ENCODE measurements at regions not wholly inside any gene's neighbourhood (a gene's known extent, or its start where the extent isn't known, plus 50 kb on each side); places are given as distances from the start of the nearest gene placed in this dataset.

DNA sequence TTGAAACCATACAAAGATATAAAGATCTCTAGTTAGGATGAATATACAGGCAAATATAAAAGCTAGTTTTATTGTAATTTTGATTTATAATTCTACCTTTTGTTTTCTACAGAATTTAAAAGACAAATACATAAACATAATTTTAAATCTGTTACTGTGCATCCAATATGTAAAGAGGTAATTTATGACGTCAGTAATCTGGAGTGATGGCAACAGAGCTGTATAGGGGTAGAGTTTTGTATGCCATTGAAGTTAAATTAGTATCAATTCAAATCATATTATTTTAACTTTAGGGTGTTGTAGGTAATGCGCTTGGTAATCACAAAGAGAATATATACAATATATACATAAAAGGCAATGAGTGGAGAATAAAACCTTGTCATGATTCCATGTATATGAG lies 183.7 kb upstream of the ARHGAP24 start:
- 22% methylated on average over 2 of the region's 2 CpGs for WGBS (ENCODE audit: missing lambda C conversion rate)
- ATAC-seq = no peak
- TF ChIP-seq NR3C1 (IDR thresholded peaks at IDR 0.05) (no peak), RARB (CRISPR knock-in tag; IDR thresholded peaks at IDR 0.05) (no peak), HOXA7 (CRISPR knock-in tag; IDR thresholded peaks at IDR 0.05) (no peak), CHD2 (IDR thresholded peaks at IDR 0.05; ENCODE audit: low read length, partially characterized antibody) (no peak), NFE2L2 (conservative IDR thresholded peaks at IDR 0.05; ENCODE audit: low read length) (no peak), MAZ (IDR thresholded peaks at IDR 0.05; ENCODE audit: borderline replicate concordance, low read depth, low read length) (no peak), USF2 (IDR thresholded peaks at IDR 0.05) (no peak), ESRRA (IDR thresholded peaks at IDR 0.05; ENCODE audit: borderline replicate concordance, low read length) (no peak), E2F6 (IDR thresholded peaks at IDR 0.05; ENCODE audit: borderline replicate concordance, low read depth) (no peak), MAX (IDR thresholded peaks at IDR 0.05) (no peak), BHLHE40 (IDR thresholded peaks at IDR 0.05; ENCODE audit: low read depth, low read length) (no peak), HDAC2 (IDR thresholded peaks at IDR 0.05) (no peak)
- TF ChIP-seq, protein P1, sequence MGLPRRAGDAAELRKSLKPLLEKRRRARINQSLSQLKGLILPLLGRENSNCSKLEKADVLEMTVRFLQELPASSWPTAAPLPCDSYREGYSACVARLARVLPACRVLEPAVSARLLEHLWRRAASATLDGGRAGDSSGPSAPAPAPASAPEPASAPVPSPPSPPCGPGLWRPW (IDR thresholded peaks at IDR 0.05) = no peak
- ChIA-PET POLR2A (no interaction called here), CTCF (interaction anchor here (0.6 kb wide), 1 partner anchor 1084 kb away, joined by 3 read pairs; no protein-coding TSS in a partner anchor)
- Histone ChIP-seq H3K4me1 (no peaks in the 10 kb centered on the region), H3K9me3 (no peaks in the 10 kb centered on the region), H3K27ac (no peak overlapping the region), H3K4me3 (no peak overlapping the region), H3K4me2 (no peak overlapping the region)
- DNase-seq (ENCODE audit: low read depth in 1 of 2, low spot score in 1 of 2) = no peak
- no peak for FAIRE-seq

DNA sequence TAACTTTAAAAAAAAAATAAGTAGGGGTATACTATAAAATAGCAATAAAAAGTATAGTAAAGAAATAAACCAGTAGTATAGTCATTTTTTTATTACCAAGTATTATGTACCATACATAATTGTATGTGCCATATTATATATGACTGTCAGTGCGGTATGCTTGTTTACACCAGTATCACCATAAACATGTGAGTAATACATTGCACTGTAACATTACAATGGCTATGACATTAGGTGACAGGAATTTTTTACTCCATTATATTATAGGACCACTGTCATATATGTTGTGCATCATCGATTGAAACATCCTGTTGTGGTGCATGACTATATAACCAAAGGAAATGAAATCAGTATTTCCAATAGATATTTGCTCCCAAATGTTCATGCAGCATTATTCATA lies 176.9 kb upstream of the ARHGAP24 start:
- no peaks in the 10 kb centered on the region for H3K4me1 ChIP-seq
- DNase-seq (ENCODE audit: low read depth in 1 of 2, low spot score in 1 of 2) = no peak
- TF ChIP-seq TFCP2L1 (CRISPR knock-in tag; IDR thresholded peaks at IDR 0.05) = no peak
- no peak for TF ChIP-seq KDM5A (IDR thresholded peaks at IDR 0.05)
- TF ChIP-seq ZFP36 (IDR thresholded peaks at IDR 0.05; ENCODE audit: borderline replicate concordance, partially characterized antibody) = no peak
- no peak for TF ChIP-seq ELK1 (IDR thresholded peaks at IDR 0.05; ENCODE audit: low read depth, low read length)
- TF ChIP-seq SMC3 (IDR thresholded peaks at IDR 0.05) = no peak
- no peak for TF ChIP-seq RARB (CRISPR knock-in tag; IDR thresholded peaks at IDR 0.05)
- no peak for TF ChIP-seq MYC (IDR thresholded peaks at IDR 0.05; ENCODE audit: borderline replicate concordance, low read length)
- TF ChIP-seq ATOH8 (CRISPR knock-in tag; IDR thresholded peaks at IDR 0.05; ENCODE audit: low read depth) = no peak
- no peak for TF ChIP-seq REST (IDR thresholded peaks at IDR 0.05)
- TF ChIP-seq, protein P2, sequence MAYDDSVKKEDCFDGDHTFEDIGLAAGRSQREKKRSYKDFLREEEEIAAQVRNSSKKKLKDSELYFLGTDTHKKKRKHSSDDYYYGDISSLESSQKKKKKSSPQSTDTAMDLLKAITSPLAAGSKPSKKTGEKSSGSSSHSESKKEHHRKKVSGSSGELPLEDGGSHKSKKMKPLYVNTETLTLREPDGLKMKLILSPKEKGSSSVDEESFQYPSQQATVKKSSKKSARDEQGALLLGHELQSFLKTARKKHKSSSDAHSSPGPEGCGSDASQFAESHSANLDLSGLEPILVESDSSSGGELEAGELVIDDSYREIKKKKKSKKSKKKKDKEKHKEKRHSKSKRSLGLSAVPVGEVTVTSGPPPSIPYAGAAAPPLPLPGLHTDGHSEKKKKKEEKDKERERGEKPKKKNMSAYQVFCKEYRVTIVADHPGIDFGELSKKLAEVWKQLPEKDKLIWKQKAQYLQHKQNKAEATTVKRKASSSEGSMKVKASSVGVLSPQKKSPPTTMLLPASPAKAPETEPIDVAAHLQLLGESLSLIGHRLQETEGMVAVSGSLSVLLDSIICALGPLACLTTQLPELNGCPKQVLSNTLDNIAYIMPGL (CRISPR knock-in tag; IDR thresholded peaks at IDR 0.05; ENCODE audit: borderline replicate concordance) = no peak
- no peak for TF ChIP-seq NPAS2 (CRISPR knock-in tag; IDR thresholded peaks at IDR 0.05; ENCODE audit: borderline replicate concordance)
- no peak overlapping the region for H3K4me2 ChIP-seq
- ATAC-seq = no peak
- H3K4me3 ChIP-seq = no peak overlapping the region
- ChIA-PET POLR2A (no interaction called here), CTCF (no interaction called here)
- H3K27ac ChIP-seq = no peak overlapping the region
- no peaks in the 10 kb centered on the region for H3K9me3 ChIP-seq
- no peak for FAIRE-seq
- 91% methylated on average over 2 of the region's 2 CpGs for WGBS (ENCODE audit: missing lambda C conversion rate)
